Transverse colon (tissue), 3 donors: ENCODE measurements at regions not wholly inside any gene's neighbourhood (a gene's known extent, or its start where the extent isn't known, plus 50 kb on each side); places are given as distances from the start of the nearest gene placed in this dataset.

Experiments
- POLR2A ChIP-seq: fragments of 450-650 bp; IDR thresholded peaks from one replicate; pipeline ENCODE4 v1.6.1; 2016; ENCODE audit warnings: antibody characterized with exemption, mild to moderate bottlenecking, moderate library complexity
- TF ChIP-seq, protein P1 (sequence below), 5 experiments: fragments of 200-600 bp in 3 of 5; fragments of 450-650 bp in 2 of 5; sonication (generic) in 3 of 5; IDR thresholded peaks; 1 replicate in 2 of 5; 2 replicates in 3 of 5; pipeline ENCODE4 v1.5.1; 2016 to 2017; ENCODE audit warnings: antibody characterized with exemption in 5 of 5, inconsistent platforms in 3 of 5, mild to moderate bottlenecking in 2 of 5, moderate library complexity in 1 of 5

DNA sequence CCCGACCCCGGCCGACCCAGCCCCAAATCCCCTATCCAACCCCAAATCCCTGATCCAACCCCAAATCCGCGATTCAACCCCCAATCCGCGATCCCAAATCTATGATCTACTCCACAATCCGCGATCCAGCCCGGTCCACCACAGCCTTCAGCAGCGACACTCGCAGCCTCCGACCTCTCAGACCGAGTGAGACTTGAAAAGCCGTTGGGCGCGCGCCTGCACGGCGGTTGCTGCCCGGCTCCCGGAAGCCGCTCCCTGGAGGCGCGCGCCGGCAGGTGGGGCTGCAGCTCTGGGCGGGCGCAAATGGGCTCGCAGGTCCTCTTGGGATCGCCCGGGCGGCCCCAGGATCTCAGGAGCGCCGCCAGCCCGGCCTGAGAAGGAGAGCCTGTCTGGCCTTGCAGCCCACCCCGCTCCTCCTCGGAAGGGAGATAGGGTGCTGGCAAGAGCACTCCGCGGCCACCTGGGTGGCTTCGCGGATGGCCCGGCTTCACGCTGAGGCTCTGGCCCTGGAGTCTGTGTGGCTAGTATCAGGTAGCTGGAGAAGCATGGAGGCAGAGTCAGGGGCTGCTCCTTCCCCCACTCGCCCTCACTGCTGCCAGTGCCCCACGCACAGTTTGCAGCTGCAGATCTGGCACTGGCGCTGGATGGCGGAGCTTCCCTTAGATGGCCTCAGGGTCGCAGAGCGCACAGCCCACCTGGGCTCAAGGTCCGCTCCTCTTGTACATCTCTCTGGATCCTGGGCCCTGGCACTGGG, 533.4 kb upstream of the DEFB115 start:
- TF ChIP-seq, protein P1, sequence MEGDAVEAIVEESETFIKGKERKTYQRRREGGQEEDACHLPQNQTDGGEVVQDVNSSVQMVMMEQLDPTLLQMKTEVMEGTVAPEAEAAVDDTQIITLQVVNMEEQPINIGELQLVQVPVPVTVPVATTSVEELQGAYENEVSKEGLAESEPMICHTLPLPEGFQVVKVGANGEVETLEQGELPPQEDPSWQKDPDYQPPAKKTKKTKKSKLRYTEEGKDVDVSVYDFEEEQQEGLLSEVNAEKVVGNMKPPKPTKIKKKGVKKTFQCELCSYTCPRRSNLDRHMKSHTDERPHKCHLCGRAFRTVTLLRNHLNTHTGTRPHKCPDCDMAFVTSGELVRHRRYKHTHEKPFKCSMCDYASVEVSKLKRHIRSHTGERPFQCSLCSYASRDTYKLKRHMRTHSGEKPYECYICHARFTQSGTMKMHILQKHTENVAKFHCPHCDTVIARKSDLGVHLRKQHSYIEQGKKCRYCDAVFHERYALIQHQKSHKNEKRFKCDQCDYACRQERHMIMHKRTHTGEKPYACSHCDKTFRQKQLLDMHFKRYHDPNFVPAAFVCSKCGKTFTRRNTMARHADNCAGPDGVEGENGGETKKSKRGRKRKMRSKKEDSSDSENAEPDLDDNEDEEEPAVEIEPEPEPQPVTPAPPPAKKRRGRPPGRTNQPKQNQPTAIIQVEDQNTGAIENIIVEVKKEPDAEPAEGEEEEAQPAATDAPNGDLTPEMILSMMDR (IDR thresholded peaks at IDR 0.05), result peak in 3 of 5 experiments; percentile 21 to 41 (median 34)
- peak; percentile 65 for TF ChIP-seq POLR2A
